ENCODE measurements at regions not wholly inside any gene's neighbourhood (a gene's known extent, or its start where the extent isn't known, plus 50 kb on each side); places are given as distances from the start of the nearest gene placed in this dataset.

- TF ChIP-seq CTCF (IDR thresholded peaks at IDR 0.05; ENCODE audit: low read length) = no peak
- TF ChIP-seq EZH2 (IDR thresholded peaks at IDR 0.05; ENCODE audit: borderline replicate concordance, low read length) = no peak
These were observed 70.9 kb upstream of the FAM9C start for GRCh38 chrX:13115146-13115855.

Measured in OCI-LY1 (cell line).